Stimulated activated CD8-positive, alpha-beta memory T cell treated with anti-CD3 and anti-CD28 coated beads, Interleukin-7, amount 100 ng/mL, for 48 hours (primary cell): ENCODE measurements at regions not wholly inside any gene's neighbourhood (a gene's known extent, or its start where the extent isn't known, plus 50 kb on each side); places are given as distances from the start of the nearest gene placed in this dataset.
"Not testable (repeated sequence)": the region's sequence is repeated elsewhere in the genome, so short reads cannot be mapped to it uniquely, and the experiment has no call there.

Source experiments
- DNase-seq, 2 donors: peaks; one replicate each; pipeline ENCODE4 v3.0.0-alpha.2; 2020; ENCODE audit warnings: low read depth in 1 of 2; ENCODE audit errors: extremely low read depth in 1 of 2

GRCh38 chr22:47356511-47357011 lies 594.1 kb downstream of the TBC1D22A start:
- no peak for DNase-seq

- no peak for DNase-seq
These were observed 593.5 kb downstream of the TBC1D22A start for GRCh38 chr22:47355776-47356510.

- no peak for DNase-seq
These were observed 592.9 kb downstream of the TBC1D22A start for GRCh38 chr22:47355388-47355725.

- no peak for DNase-seq
These were observed 592.4 kb downstream of the TBC1D22A start for GRCh38 chr22:47354668-47355387.

GRCh38 chr22:47352920-47353700 lies 590.7 kb downstream of the TBC1D22A start:
- DNase-seq, result no peak

GRCh38 chr22:47351836-47352579 lies 589.6 kb downstream of the TBC1D22A start:
- DNase-seq, result no peak

GRCh38 chr22:47346287-47346686 lies 583.8 kb downstream of the TBC1D22A start:
- not testable (repeated sequence) for DNase-seq

- DNase-seq, result no peak
These were observed 582.6 kb downstream of the TBC1D22A start for GRCh38 chr22:47345025-47345424.

- DNase-seq, result no peak
These were observed 582.0 kb downstream of the TBC1D22A start for GRCh38 chr22:47344414-47344813.

GRCh38 chr22:47343611-47344010 lies 581.2 kb downstream of the TBC1D22A start:
- no peak for DNase-seq

GRCh38 chr22:47342446-47342845 lies 580.0 kb downstream of the TBC1D22A start:
- DNase-seq, result no peak

- no peak for DNase-seq
These were observed 579.0 kb downstream of the TBC1D22A start for GRCh38 chr22:47341464-47341863.

- DNase-seq, result no peak
These were observed 578.5 kb downstream of the TBC1D22A start for GRCh38 chr22:47340851-47341436.

GRCh38 chr22:47337161-47337621 lies 574.7 kb downstream of the TBC1D22A start:
- no peak for DNase-seq

- no peak for DNase-seq
These were observed 573.5 kb downstream of the TBC1D22A start for GRCh38 chr22:47335958-47336357.

- DNase-seq, result no peak
These were observed 573.0 kb downstream of the TBC1D22A start for GRCh38 chr22:47335460-47335859.

GRCh38 chr22:47334601-47335000 lies 572.2 kb downstream of the TBC1D22A start:
- DNase-seq, result no peak

GRCh38 chr22:47333625-47334024 lies 571.2 kb downstream of the TBC1D22A start:
- DNase-seq, result no peak

GRCh38 chr22:47332246-47332980 lies 570.0 kb downstream of the TBC1D22A start:
- no peak for DNase-seq

GRCh38 chr22:47331750-47332149 lies 569.3 kb downstream of the TBC1D22A start:
- no peak for DNase-seq
